Endothelial cell of hepatic sinusoid (primary cell): ENCODE measurements at regions not wholly inside any gene's neighbourhood (a gene's known extent, or its start where the extent isn't known, plus 50 kb on each side); places are given as distances from the start of the nearest gene placed in this dataset.
"Not testable (repeated sequence)": the region's sequence is repeated elsewhere in the genome, so short reads cannot be mapped to it uniquely, and the experiment has no call there.

Experiments used
- in situ Hi-C: cut with HindIII; loops from 2 replicates; pipeline ENCODE4 v1.10.0; 2017; ENCODE audit warnings: low sequenced_read_pairs

GRCh38 chr3:8399686-8400085, 101.9 kb upstream of the LMCD1 start:
- in situ Hi-C loops: loop anchor here (5.0 kb wide), 1 partner anchor 57 kb away; no protein-coding TSS in a partner anchor

GRCh38 chr3:8400911-8401310, 100.7 kb upstream of the LMCD1 start:
- in situ Hi-C loops: loop anchor here (5.0 kb wide), 1 partner anchor 59 kb away; no protein-coding TSS in a partner anchor

GRCh38 chr3:8403996-8404395, 97.6 kb upstream of the LMCD1 start:
- in situ Hi-C loops: loop anchor here (5.0 kb wide), 1 partner anchor 62 kb away; no protein-coding TSS in a partner anchor

- in situ Hi-C loops: no loop called here
Measured at GRCh38 chr3:8405144-8405543, 96.5 kb upstream of the LMCD1 start.

DNA sequence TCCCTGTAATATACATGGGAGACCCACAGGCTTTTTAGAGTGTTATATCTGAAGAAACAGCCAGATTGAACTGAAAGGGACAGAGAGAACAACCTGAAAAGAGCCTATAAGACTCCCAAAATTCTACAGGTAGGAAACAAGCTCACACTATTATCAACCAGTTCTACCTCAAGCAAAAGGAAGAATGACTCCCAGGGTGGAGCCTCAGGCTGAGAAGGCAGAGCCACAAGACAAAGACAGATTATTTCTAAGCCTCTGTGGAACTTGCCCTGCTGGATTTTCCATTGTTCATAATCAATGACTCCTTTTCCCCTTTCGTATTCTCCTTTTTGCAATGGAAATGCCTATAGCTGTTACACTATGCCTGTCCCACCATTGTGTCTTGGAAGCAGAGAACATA, 95.1 kb upstream of the LMCD1 start:
- in situ Hi-C loops: no loop called here

DNA sequence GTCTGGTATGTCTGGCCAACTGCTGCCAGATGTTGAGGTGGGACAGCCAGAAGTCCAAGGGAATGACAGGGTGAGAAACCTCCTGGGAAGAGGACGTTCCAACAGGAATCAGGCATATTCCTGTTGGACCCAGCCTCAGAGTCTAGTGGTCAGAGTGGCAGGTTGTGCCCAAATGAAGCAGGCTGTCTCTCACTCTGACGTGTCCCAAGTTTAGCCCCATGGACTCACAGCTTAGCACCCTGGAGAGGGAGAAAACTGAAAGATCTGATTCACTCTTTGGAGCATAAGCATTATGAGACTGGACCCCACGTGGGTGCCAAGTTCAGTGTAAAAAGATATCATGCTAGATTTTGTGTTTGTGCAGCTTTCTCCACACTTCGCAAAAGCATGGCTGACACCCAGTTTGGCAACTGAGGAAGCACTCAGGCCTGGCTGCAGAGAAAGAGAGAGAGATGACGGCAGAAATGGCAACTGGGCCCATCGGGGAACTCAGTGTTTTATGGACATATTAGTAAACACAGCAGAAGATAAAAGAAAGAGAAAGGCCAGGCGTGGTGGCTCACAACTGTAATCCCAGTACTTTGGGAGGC, 88.2 kb upstream of the LMCD1 start:
- in situ Hi-C loops: no loop called here

DNA sequence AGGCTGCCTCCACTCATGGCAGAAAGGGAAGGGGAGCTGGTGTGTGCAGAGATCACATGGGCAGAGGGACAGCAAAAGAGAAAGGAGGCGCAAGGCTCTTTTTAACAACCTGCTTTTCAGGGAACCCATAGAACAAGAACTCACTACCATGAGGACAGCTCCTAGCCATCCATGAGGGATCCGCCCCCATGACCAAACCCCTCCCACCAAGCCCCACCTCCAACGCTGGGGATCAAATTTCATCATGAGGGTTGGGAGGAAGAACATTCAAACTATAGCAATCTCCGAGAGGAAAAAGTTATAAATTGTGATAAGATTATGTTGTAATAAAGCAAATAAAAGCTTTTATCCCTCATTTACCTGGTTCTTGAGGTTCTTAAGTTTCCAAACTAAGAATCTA, 84.7 kb upstream of the LMCD1 start:
- in situ Hi-C loops: no loop called here

- in situ Hi-C loops: no loop called here
Measured at GRCh38 chr3:8420612-8421011, 81.0 kb upstream of the LMCD1 start.

DNA sequence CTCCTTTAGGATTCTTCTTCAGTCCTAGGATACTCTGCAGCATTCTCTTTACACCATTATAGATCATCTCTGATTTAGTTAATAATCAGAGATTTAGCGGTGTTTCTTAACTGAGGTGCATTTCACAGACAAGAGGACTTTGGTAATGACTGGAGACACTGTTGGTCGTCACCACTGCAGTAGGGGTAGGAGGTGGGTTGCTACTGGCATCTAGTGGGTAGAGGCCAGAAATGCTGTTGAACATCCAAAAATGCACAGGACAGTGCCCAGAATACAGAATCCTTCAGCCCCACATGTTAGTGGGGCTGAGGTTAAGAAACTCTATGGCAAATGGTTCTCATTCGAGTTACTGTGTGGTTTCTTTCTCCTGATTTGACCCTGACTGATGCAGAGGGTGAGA, 80.4 kb upstream of the LMCD1 start:
- in situ Hi-C loops: no loop called here

DNA sequence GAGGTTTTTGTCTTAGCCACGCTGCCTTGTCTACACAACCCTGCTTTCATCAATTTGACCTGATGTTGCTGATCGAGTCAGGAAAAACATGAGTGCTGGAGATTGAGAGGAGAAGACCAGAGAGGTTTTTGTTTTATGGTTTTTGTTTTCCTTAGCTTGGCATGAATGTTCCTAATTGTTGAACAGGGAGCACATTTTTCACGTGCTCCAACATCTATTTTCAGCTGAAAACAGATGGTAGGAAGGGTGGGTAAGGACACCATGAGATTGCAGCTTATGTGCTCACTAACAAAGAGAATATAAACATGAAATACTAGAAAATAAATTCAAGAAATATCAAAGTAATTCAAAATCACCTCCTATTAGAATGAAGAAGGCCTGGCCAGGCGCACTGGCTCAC, 79.9 kb upstream of the LMCD1 start:
- in situ Hi-C loops: no loop called here

GRCh38 chr3:8423307-8423706, 78.3 kb upstream of the LMCD1 start:
- in situ Hi-C loops: no loop called here

DNA sequence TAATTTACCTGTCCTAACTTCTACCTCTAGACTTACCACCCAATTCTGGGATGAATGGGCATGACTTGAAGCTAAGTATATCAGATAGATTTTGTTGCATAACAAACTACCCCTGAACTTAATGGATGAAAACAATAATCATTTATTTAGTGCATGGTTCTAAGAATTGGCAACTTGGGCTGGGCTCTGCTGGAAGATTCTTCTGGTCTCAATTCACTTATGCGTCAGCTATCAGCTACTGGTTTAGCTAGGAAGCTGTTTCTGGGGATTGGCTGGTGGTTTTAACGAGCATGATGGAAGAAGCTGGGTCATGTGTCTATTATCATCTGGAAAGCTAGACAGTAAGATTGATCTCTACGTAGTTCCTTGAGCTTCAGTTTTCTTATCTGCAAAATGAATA, 77.3 kb upstream of the LMCD1 start:
- in situ Hi-C loops: no loop called here

GRCh38 chr3:8436661-8437287, 64.8 kb upstream of the LMCD1 start:
- in situ Hi-C loops: no loop called here

DNA sequence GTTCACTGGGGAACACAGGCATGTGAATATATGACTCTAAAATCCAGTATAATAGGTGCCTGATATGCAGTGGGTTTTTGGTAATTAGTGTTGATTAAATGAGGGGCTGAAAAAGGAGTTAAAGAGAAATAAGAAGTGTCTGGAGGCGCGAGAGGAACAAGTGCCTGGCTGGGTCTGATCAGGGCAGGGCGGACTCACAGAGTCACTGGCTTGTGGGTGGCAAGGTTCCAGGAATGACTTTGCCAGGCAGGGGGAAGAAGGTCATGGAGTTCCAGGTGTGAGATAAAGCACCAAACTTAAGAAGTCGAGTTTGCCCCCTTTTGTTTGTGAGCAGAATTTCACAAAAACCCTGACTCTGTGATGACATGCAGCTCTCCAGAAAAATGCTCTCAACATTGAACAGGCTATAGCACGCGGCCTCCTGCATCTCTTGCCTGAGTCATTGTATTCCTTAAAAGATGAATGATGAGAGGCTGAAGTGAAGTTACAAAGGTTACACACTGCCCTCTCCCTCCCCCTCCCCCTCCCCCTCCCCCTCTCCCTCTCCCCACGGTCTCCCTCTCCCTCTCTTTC, 63.0 kb upstream of the LMCD1 start:
- in situ Hi-C loops: no loop called here

- in situ Hi-C loops: not testable (repeated sequence)
Measured at GRCh38 chr3:8440142-8440541, 61.5 kb upstream of the LMCD1 start.

- in situ Hi-C loops: no loop called here
Measured at GRCh38 chr3:8441969-8442559, 59.6 kb upstream of the LMCD1 start.

GRCh38 chr3:8442993-8443650, 58.5 kb upstream of the LMCD1 start:
- in situ Hi-C loops: no loop called here

- in situ Hi-C loops: no loop called here
Measured at GRCh38 chr3:8443829-8444791, 57.5 kb upstream of the LMCD1 start.

- in situ Hi-C loops: no loop called here
Measured at GRCh38 chr3:8444883-8445282, 56.7 kb upstream of the LMCD1 start.

DNA sequence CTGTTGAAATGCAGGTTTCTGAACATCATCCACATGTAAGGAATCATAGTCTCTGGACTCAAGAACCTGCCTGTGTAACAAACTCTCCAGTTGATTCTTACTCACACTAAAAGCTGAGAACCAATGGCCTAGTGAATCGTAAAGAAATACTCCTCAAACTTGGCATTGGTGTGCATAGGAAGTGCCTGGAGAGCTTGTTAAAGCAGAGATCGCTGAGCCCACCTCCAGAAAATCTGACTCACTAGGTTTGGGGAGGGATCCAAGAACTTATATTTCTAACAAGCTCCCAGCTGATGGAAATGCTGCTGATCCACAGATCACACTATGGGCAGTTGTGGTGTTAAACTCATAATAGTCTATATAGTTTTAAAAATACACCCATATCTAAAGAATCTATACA, 55.8 kb upstream of the LMCD1 start:
- in situ Hi-C loops: no loop called here
